Neural cell (in vitro differentiated cells): ENCODE measurements at regions not wholly inside any gene's neighbourhood (a gene's known extent, or its start where the extent isn't known, plus 50 kb on each side); places are given as distances from the start of the nearest gene placed in this dataset.

Experiments
- CTCF ChIP-seq: fragments of 450-650 bp; IDR thresholded peaks from 2 replicates; pipeline ENCODE4 v1.5.1; 2014; ENCODE audit warnings: antibody characterized with exemption, mild to moderate bottlenecking, moderate library complexity; ENCODE audit not compliant: poor library complexity, severe bottlenecking
- POLR2AphosphoS5 ChIP-seq: IDR thresholded peaks from 2 replicates; pipeline ENCODE4 v1.6.1; 2012

- no peak for TF ChIP-seq POLR2AphosphoS5
- TF ChIP-seq CTCF: no peak
Observed at GRCh38 chr7:130941322-130942210, 207.6 kb upstream of the KLF14 start.
